Pancreas (tissue), 10 donors: ENCODE measurements at regions not wholly inside any gene's neighbourhood (a gene's known extent, or its start where the extent isn't known, plus 50 kb on each side); places are given as distances from the start of the nearest gene placed in this dataset.
"Not testable (repeated sequence)": the region's sequence is repeated elsewhere in the genome, so short reads cannot be mapped to it uniquely, and the experiment has no call there.

Experiments
- ATAC-seq, 4 donors: fragments of 200-7000 bp; cut with Tn5 transposase; one replicate each; pipeline versions ENCODE4 v1.8.0 to v1.9.1; 2020; ENCODE audit warnings: mild to moderate bottlenecking in 4 of 4, moderate library complexity in 4 of 4
- DNase-seq, 6 donors: peaks; one replicate each; pipeline ENCODE4 v3.0.0-alpha.2; 2020
- FAIRE-seq: peaks from 2 replicates; lab custom pipeline; 2012; peaks lifted over from hg19 to GRCh38; lab: Jason Lieb, UNC
- H3K27ac ChIP-seq, 4 donors: fragments of 200-600 bp; sonication (generic); 1 replicate in 3 of 4; 2 replicates in 1 of 4; pipeline versions ENCODE4 v1.5.0 to v1.8.0; 2020
- H3K27me3 ChIP-seq, 4 donors: fragments of 200-600 bp; one replicate each; pipeline ENCODE4 v1.8.0; 2021
- H3K36me3 ChIP-seq, 3 donors: fragments of 200-600 bp; sonication (generic) in 1 of 3; one replicate each; pipeline versions ENCODE4 v1.5.0 to v1.8.0; 2020 to 2021
- H3K4me1 ChIP-seq, 3 donors: fragments of 200-600 bp; one replicate each; pipeline ENCODE4 v1.8.0; 2021
- H3K4me3 ChIP-seq, 4 donors: fragments of 200-600 bp; sonication (generic) in 2 of 4; one replicate each; pipeline versions ENCODE4 v1.5.0 to v1.8.0; 2020 to 2021
- H3K9me3 ChIP-seq, 4 donors: fragments of 200-600 bp; one replicate each; pipeline ENCODE4 v1.8.0; 2021
- CTCF ChIP-seq, 4 donors: fragments of 200-600 bp; sonication (generic) in 3 of 4; IDR thresholded peaks; one replicate each; pipeline versions ENCODE4 v1.5.0 to v1.8.0; 2021; ENCODE audit warnings: antibody characterized with exemption in 4 of 4
- WGBS, 2 donors: extraction: QIAGEN DNeasy Blood & Tissue Kit; methylation state at CpG; one replicate each; pipeline ENCODE4 v1.1.7; 2013; 5-methylcytosine and 5-hydroxymethylcytosine counted together
- intact Hi-C, 3 donors: fragments of 100-400 bp; cut with DNase I; formaldehyde crosslinking; loops; one replicate each; pipeline versions ENCODE4 v1.11.1 to v1.14.2; 2022
- donor health status: healthy with polysubstance abuse.
- donor health status: DM: no; HTN: no; CAD: no; lungs with moderate emphysema.
- donor health status: DM: no; HTN: no; CAD: no.
- donor health status: control.
- donor health status: control.
- donor health status: Bipolar disorder and iron deficiency.
- donor health status: DM: yes; HTN: yes; CAD: no.
- donor health status: DM: no; HTN: no; CAD: no.
- donor health status: DM: no; HTN: no; CAD: no.
- donor health status: DM: yes; HTN: yes; CAD: no.

DNA sequence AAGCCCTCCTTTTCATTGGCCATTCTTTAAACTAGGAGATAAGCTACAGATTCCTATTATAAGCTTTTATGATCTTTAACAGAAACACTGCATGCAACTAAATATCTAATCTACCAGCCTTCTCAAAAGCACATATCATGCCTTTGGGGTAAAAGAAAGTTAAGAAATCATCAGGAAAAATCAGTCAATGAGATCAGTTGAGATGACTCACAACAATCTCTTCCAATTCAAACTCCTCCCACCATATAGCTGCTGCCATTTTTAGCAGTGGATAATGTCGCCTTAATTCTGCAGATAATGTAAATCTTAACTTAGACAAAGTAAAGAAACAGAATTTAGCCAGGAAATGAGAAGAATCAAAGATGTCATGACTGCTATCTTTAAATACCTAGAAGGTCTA is 135.2 kb upstream of the BCL6 start:
- ATAC-seq: no peak

DNA sequence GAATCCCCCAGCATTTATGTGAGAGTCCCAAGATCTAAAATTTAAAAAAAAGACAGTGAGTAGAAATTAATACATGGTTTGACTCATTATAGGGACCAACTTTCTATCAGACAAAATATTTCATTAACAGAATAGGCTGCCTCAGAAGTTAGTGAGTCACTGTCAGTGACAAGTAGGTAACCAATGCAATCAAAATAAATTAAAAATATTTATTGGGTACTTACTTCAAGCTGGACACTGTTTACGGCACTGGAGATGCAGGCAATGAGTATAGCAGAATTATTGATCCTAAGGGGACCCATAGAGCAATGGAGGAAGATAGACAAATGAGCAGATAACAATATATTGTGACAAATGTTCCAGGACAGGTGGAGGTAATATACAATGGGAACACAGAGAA is 135.6 kb upstream of the BCL6 start:
- H3K27ac ChIP-seq: no peak overlapping the region
- no peaks in the 10 kb centered on the region for H3K27me3 ChIP-seq
- WGBS, 2 donors: 94 to 96% methylated on average over 1 of the region's 1 CpG
- H3K4me3 ChIP-seq: no peak overlapping the region
- no peaks in the 10 kb centered on the region for H3K9me3 ChIP-seq
- ATAC-seq: no peak
- H3K36me3 ChIP-seq: no peaks in the 10 kb centered on the region
- peaks cover 0 to 7% (median 0%) of the 10 kb centered on the region in 3 donors for H3K4me1 ChIP-seq
- intact Hi-C loops: no loop called here
- no peak for TF ChIP-seq CTCF (IDR thresholded peaks at IDR 0.05)
- DNase-seq: no peak
- FAIRE-seq: no peak

More for the DNA sequence above, 135.2 kb upstream of the BCL6 start:
- WGBS, 2 donors: 83 to 95% methylated on average over 1 of the region's 1 CpG
- H3K4me3 ChIP-seq: no peak overlapping the region
- H3K36me3 ChIP-seq: no peaks in the 10 kb centered on the region
- peaks cover 0 to 7% (median 0%) of the 10 kb centered on the region in 3 donors for H3K4me1 ChIP-seq
- TF ChIP-seq CTCF (IDR thresholded peaks at IDR 0.05): no peak
- H3K9me3 ChIP-seq: no peaks in the 10 kb centered on the region
- intact Hi-C loops: no loop called here
- no peak for FAIRE-seq
- H3K27ac ChIP-seq: no peak overlapping the region
- H3K27me3 ChIP-seq: no peaks in the 10 kb centered on the region
- DNase-seq: no peak

DNA sequence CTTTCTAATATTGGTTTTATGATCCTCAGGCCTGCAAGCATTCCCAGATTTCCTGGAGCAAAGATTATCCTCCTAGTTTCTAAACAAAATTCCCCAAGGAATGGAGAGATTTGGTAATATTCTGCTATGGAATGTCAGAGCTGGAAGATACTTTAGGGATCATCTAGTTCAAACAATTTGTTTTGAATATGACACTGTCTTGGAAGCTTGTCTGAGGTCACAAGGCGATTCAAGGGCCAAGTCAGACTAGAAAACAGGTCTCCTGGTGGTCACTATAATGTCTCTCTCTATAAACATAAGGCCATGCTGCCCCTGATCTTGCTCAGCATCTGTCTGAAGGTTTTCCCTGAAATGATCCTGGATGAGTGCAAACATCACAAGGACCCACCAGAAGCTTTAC is 143.4 kb upstream of the BCL6 start:
- DNase-seq (no peak), ATAC-seq (peak in 1 of 4 donors; percentile 28), FAIRE-seq (no peak)
- no peak overlapping the region for H3K4me3 ChIP-seq
- no peaks in the 10 kb centered on the region for H3K36me3 ChIP-seq
- no peaks in the 10 kb centered on the region for H3K27me3 ChIP-seq
- no peak overlapping the region for H3K27ac ChIP-seq
- TF ChIP-seq CTCF (IDR thresholded peaks at IDR 0.05): no peak
- no peaks in the 10 kb centered on the region for H3K9me3 ChIP-seq
- no peaks in the 10 kb centered on the region for H3K4me1 ChIP-seq
- WGBS, 2 donors: 83 to 93% methylated on average over 1 of the region's 1 CpG
- intact Hi-C loops: no loop called here

GRCh38 chr3:187889106-187889505 is 143.8 kb upstream of the BCL6 start:
- FAIRE-seq: no peak
- intact Hi-C loops: no loop called here
- Histone ChIP-seq H3K4me3 (no peak overlapping the region), H3K9me3 (no peaks in the 10 kb centered on the region), H3K27ac (no peak overlapping the region), H3K4me1 (no peaks in the 10 kb centered on the region), H3K27me3 (no peaks in the 10 kb centered on the region), H3K36me3 (no peaks in the 10 kb centered on the region)
- DNase-seq: no peak
- no peak for TF ChIP-seq CTCF (IDR thresholded peaks at IDR 0.05)
- no peak for ATAC-seq
- 82 to 88% methylated on average over 4 of the region's 4 CpGs for WGBS, 2 donors

DNA sequence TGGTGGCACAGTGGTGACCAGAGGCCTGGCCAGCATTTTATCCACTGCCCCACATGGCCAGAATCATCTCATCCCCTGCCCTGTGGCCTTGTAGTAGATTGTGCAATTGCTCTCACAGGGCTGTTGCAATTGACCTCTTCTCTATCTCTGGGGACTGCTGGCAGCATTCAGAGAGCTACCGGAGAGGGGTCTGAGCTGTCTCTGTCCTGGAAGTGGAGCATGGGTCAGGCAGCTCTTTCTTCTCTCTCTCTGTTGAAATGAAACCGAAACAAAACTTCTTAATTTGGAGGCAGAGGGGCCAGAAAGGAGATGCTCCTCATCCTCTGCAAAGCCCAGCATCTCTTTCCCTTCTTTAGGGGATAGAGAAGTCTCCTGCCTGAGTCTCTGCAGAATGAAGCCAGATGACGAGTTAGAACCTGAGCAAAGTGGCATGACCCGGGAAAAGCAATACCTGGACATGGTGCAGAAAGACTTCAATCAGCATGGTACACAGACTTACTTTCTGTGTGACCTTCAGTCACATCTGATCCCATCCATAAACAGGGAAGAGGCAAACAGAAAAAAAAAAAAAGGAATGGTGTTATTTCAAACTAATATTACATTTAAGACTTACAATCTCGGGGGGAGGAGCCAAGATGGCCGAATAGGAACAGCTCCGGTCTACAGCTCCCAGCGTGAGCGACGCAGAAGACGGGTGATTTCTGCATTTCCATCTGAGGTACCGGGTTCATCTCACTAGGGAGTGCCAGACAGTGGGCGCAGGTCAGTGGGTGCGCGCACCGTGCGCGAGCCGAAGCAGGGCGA is 144.5 kb upstream of the BCL6 start:
- intact Hi-C loops: no loop called here

GRCh38 chr3:187890405-187890752 is 145.1 kb upstream of the BCL6 start:
- ATAC-seq, H3K27ac ChIP-seq, intact Hi-C loops, H3K27me3 ChIP-seq, H3K4me1 ChIP-seq, FAIRE-seq, H3K4me3 ChIP-seq, H3K9me3 ChIP-seq, DNase-seq, H3K36me3 ChIP-seq: not testable (repeated sequence)
- WGBS, 2 donors: 71 to 76% methylated on average over 12 to 15 of the region's 15 CpGs

More for the DNA sequence above, 144.5 kb upstream of the BCL6 start:
- no peak for TF ChIP-seq CTCF (IDR thresholded peaks at IDR 0.05)
- no peak for FAIRE-seq
- ATAC-seq: peak in 2 of 4 donors; percentile 28 to 49
- Histone ChIP-seq H3K9me3 (no peaks in the 10 kb centered on the region), H3K27ac (no peak overlapping the region), H3K4me1 (no peaks in the 10 kb centered on the region), H3K36me3 (no peaks in the 10 kb centered on the region), H3K27me3 (no peaks in the 10 kb centered on the region), H3K4me3 (no peak overlapping the region)
- DNase-seq: peak in 1 of 6 donors; percentile 6
- 87 to 89% methylated on average over 18 to 19 of the region's 20 CpGs for WGBS, 2 donors
